HG02852 (cell line): ENCODE measurements at regions not wholly inside any gene's neighbourhood (a gene's known extent, or its start where the extent isn't known, plus 50 kb on each side); places are given as distances from the start of the nearest gene placed in this dataset.
"Not testable (repeated sequence)": the region's sequence is repeated elsewhere in the genome, so short reads cannot be mapped to it uniquely, and the experiment has no call there.

ENCODE experiments used
- ATAC-seq: cut with Tn5 transposase; IDR thresholded peaks from one replicate; pipeline ENCODE4 v1.9.1; 2021; ENCODE audit warnings: mild to moderate bottlenecking, moderate library complexity; ENCODE audit not compliant: unreplicated experiment

- ATAC-seq, result no peak
These were observed 247.7 kb upstream of the RFX3 start for GRCh38 chr9:3773362-3774060.

- ATAC-seq, result no peak
These were observed 243.8 kb upstream of the RFX3 start for GRCh38 chr9:3769646-3770045.

- ATAC-seq, result no peak
These were observed 243.1 kb upstream of the RFX3 start for GRCh38 chr9:3768712-3769457.

GRCh38 chr9:3768286-3768685, 242.5 kb upstream of the RFX3 start:
- ATAC-seq, result no peak

GRCh38 chr9:3762076-3762475, 236.3 kb upstream of the RFX3 start:
- no peak for ATAC-seq

- no peak for ATAC-seq
These were observed 234.2 kb upstream of the RFX3 start for GRCh38 chr9:3760031-3760430.

GRCh38 chr9:3758816-3759576, 233.2 kb upstream of the RFX3 start:
- no peak for ATAC-seq

- no peak for ATAC-seq
These were observed 230.3 kb upstream of the RFX3 start for GRCh38 chr9:3756071-3756470.

GRCh38 chr9:3751125-3751758, 225.4 kb upstream of the RFX3 start:
- no peak for ATAC-seq

GRCh38 chr9:3750321-3750720, 224.5 kb upstream of the RFX3 start:
- no peak for ATAC-seq

GRCh38 chr9:3746296-3747275, 220.8 kb upstream of the RFX3 start:
- no peak for ATAC-seq

GRCh38 chr9:3743901-3744413, 218.2 kb upstream of the RFX3 start:
- no peak for ATAC-seq

GRCh38 chr9:3742586-3742985, 216.8 kb upstream of the RFX3 start:
- ATAC-seq, result no peak

- ATAC-seq, result no peak
These were observed 215.9 kb upstream of the RFX3 start for GRCh38 chr9:3741729-3742128.

- ATAC-seq, result no peak
These were observed 215.1 kb upstream of the RFX3 start for GRCh38 chr9:3740690-3741419.

- ATAC-seq, result no peak
These were observed 210.4 kb upstream of the RFX3 start for GRCh38 chr9:3736161-3736560.

GRCh38 chr9:3735251-3735650, 209.4 kb upstream of the RFX3 start:
- no peak for ATAC-seq

GRCh38 chr9:3733527-3734262, 207.9 kb upstream of the RFX3 start:
- not testable (repeated sequence) for ATAC-seq

- ATAC-seq, result no peak
These were observed 207.2 kb upstream of the RFX3 start for GRCh38 chr9:3733039-3733408.
